ENCODE measurements at regions not wholly inside any gene's neighbourhood (a gene's known extent, or its start where the extent isn't known, plus 50 kb on each side); places are given as distances from the start of the nearest gene placed in this dataset.

DNA sequence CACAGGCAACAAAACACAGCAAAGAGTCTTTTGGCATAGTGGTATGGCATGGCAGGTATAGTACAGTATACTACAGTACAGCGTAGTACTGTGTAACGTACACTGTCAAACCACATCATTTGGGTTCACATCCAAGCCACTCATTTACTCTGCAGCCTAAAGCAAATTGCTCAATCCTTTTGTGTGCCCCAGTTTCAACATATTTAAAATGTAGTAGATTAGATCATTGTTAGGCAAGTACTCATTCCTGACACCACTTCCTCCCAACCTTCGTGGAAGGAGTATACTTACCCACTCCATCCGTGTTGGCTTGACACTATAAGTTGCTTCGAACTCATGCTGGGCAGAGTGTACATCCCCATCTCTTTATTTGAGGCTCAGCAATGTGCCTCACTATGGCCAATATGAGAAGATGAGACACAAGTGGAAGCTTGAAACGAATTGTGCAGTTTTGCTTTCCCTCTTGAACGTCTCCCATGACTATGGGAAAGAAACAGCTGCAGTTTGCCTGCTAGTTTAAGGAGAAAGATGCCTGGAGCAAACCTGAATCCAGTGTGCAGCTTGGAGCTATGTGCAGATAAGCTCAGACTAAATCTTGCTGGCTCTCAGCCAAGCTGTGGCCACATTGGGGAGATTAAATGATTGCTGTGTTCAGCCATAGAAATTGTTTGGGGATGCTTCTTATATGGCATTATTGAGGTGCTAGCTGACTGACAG, 85.7 kb upstream of the TBL1X start:
- H3K36me3 ChIP-seq (ENCODE audit: insufficient read depth, low read length), result no peaks in the 10 kb centered on the region
- no peak overlapping the region for H3K4me2 ChIP-seq (ENCODE audit: insufficient read depth, low read length)
- peak; percentile 23 for DNase-seq
- ATAC-seq (ENCODE audit: insufficient read depth, low read depth), result peak; percentile 48; the same call in 1 of the 3 replicates
- H4K20me1 ChIP-seq (ENCODE audit: insufficient read depth, low read length), result no peaks in the 10 kb centered on the region
- TF ChIP-seq, protein P1, sequence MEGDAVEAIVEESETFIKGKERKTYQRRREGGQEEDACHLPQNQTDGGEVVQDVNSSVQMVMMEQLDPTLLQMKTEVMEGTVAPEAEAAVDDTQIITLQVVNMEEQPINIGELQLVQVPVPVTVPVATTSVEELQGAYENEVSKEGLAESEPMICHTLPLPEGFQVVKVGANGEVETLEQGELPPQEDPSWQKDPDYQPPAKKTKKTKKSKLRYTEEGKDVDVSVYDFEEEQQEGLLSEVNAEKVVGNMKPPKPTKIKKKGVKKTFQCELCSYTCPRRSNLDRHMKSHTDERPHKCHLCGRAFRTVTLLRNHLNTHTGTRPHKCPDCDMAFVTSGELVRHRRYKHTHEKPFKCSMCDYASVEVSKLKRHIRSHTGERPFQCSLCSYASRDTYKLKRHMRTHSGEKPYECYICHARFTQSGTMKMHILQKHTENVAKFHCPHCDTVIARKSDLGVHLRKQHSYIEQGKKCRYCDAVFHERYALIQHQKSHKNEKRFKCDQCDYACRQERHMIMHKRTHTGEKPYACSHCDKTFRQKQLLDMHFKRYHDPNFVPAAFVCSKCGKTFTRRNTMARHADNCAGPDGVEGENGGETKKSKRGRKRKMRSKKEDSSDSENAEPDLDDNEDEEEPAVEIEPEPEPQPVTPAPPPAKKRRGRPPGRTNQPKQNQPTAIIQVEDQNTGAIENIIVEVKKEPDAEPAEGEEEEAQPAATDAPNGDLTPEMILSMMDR (IDR thresholded peaks at IDR 0.05; ENCODE audit: borderline replicate concordance, extremely low read depth, low read length, poor library complexity, severe bottlenecking), result no peak
- no peak for TF ChIP-seq EZH2 (IDR thresholded peaks at IDR 0.05; ENCODE audit: borderline replicate concordance, low read depth, low read length, severe bottlenecking)
- H3K9me3 ChIP-seq (ENCODE audit: insufficient read depth, low read length, severe bottlenecking), result no peaks in the 10 kb centered on the region
- no peaks in the 10 kb centered on the region for H3K79me2 ChIP-seq (ENCODE audit: insufficient read depth, low read length)
- H2AFZ ChIP-seq (ENCODE audit: low read depth, low read length), result no peak overlapping the region
- no peak overlapping the region for H3K4me3 ChIP-seq (ENCODE audit: low read depth in 1 of 2, low read length in 2 of 2)
- H3K9ac ChIP-seq (ENCODE audit: low read depth, low read length), result no peak overlapping the region
- no peaks in the 10 kb centered on the region for H3K4me1 ChIP-seq (ENCODE audit: insufficient read depth, low read length)
- H3K27me3 ChIP-seq (ENCODE audit: insufficient read depth, low read length, poor library complexity), result no peaks in the 10 kb centered on the region
- H3K27ac ChIP-seq (ENCODE audit: low read length), result no peak overlapping the region

DNA sequence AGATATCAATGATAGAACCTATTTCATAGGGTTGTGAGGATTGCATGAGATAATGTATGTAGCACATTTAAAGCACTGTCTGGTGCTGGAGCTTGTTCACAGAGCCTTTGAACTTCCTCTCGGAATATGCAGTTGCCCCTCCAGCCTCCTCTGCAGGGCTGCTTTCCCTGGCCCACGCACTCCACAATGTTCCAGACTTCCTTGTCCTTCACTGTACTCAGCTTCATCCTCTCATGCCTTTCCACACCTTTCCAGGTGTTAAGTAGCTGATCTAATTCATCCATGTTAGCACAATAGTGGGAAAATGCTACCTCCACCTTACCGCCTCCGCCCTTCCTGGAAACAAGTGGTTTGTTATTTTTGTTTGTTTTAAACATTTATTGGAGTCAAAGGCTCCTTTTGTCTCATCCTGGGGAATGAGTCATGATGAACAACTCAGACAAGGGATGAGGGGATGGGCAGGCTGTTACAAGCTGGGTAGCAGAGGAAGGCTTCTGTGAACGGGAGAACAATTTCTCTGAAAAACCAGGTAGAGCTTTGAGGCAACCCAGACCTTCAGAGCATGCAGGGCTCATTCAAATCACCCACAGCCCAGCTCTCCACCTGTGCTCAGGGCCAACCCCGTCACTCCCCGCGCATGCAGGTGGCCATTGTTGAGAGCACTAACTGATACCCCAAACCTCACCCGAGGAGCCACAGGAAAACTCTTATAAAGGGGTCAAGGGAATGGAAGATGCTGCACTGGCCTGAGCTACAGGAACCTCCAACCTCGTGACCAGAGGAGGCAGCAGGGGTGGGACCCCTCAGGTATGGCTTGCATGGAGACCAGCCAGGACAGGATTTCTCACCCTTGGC, 84.9 kb upstream of the TBL1X start:
- no peak for TF ChIP-seq EZH2 (IDR thresholded peaks at IDR 0.05; ENCODE audit: borderline replicate concordance, low read depth, low read length, severe bottlenecking)
- TF ChIP-seq, protein P1 (IDR thresholded peaks at IDR 0.05; ENCODE audit: borderline replicate concordance, extremely low read depth, low read length, poor library complexity, severe bottlenecking), result no peak
- ATAC-seq (ENCODE audit: insufficient read depth, low read depth) (peak; percentile 53; the same call in 2 of the 3 replicates), DNase-seq (peak; percentile 12)
- Histone ChIP-seq H3K9ac (ENCODE audit: low read depth, low read length) (no peak overlapping the region), H3K4me3 (ENCODE audit: low read depth in 1 of 2, low read length in 2 of 2) (no peak overlapping the region), H3K79me2 (ENCODE audit: insufficient read depth, low read length) (no peaks in the 10 kb centered on the region), H3K4me1 (ENCODE audit: insufficient read depth, low read length) (no peaks in the 10 kb centered on the region), H4K20me1 (ENCODE audit: insufficient read depth, low read length) (no peaks in the 10 kb centered on the region), H3K27ac (ENCODE audit: low read length) (no peak overlapping the region), H3K27me3 (ENCODE audit: insufficient read depth, low read length, poor library complexity) (no peaks in the 10 kb centered on the region), H3K36me3 (ENCODE audit: insufficient read depth, low read length) (no peaks in the 10 kb centered on the region), H2AFZ (ENCODE audit: low read depth, low read length) (no peak overlapping the region), H3K9me3 (ENCODE audit: insufficient read depth, low read length, severe bottlenecking) (no peaks in the 10 kb centered on the region), H3K4me2 (ENCODE audit: insufficient read depth, low read length) (no peak overlapping the region)

DNA sequence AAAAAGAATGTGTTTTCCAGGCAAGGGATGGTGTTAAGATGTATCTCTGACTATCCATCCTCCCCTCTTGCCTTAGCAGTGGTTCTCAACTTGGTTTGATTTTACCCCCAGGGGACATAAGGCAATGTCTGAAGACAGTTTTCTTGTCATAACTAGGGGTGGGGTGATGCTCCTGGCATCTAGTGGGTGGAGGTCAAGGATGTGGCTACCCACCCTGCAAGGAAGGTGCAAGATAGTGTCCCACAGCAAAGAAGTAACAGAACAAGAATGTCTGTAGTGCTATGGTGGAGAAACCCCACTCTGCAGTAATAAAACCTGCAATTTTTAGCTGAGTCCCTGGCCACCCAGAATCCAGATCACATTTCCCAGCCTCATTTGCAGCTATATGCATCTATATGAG, 81.2 kb upstream of the TBL1X start:
- H3K27ac ChIP-seq (ENCODE audit: low read length), result no peak overlapping the region
- ATAC-seq (ENCODE audit: insufficient read depth, low read depth), result no peak
- DNase-seq, result no peak
- no peaks in the 10 kb centered on the region for H3K4me1 ChIP-seq (ENCODE audit: insufficient read depth, low read length)
- H3K36me3 ChIP-seq (ENCODE audit: insufficient read depth, low read length), result no peaks in the 10 kb centered on the region
- TF ChIP-seq EZH2 (IDR thresholded peaks at IDR 0.05; ENCODE audit: borderline replicate concordance, low read depth, low read length, severe bottlenecking), result no peak
- TF ChIP-seq, protein P1 (IDR thresholded peaks at IDR 0.05; ENCODE audit: borderline replicate concordance, extremely low read depth, low read length, poor library complexity, severe bottlenecking), result no peak
- no peak overlapping the region for H2AFZ ChIP-seq (ENCODE audit: low read depth, low read length)
- no peak overlapping the region for H3K4me2 ChIP-seq (ENCODE audit: insufficient read depth, low read length)
- H3K79me2 ChIP-seq (ENCODE audit: insufficient read depth, low read length), result no peaks in the 10 kb centered on the region
- no peaks in the 10 kb centered on the region for H3K9me3 ChIP-seq (ENCODE audit: insufficient read depth, low read length, severe bottlenecking)
- no peak overlapping the region for H3K4me3 ChIP-seq (ENCODE audit: low read depth in 1 of 2, low read length in 2 of 2)
- H3K9ac ChIP-seq (ENCODE audit: low read depth, low read length), result no peak overlapping the region
- no peaks in the 10 kb centered on the region for H4K20me1 ChIP-seq (ENCODE audit: insufficient read depth, low read length)
- no peaks in the 10 kb centered on the region for H3K27me3 ChIP-seq (ENCODE audit: insufficient read depth, low read length, poor library complexity)
